ENCODE measurements at regions not wholly inside any gene's neighbourhood (a gene's known extent, or its start where the extent isn't known, plus 50 kb on each side); places are given as distances from the start of the nearest gene placed in this dataset.
"Not testable (repeated sequence)": the region's sequence is repeated elsewhere in the genome, so short reads cannot be mapped to it uniquely, and the experiment has no call there.

DNA sequence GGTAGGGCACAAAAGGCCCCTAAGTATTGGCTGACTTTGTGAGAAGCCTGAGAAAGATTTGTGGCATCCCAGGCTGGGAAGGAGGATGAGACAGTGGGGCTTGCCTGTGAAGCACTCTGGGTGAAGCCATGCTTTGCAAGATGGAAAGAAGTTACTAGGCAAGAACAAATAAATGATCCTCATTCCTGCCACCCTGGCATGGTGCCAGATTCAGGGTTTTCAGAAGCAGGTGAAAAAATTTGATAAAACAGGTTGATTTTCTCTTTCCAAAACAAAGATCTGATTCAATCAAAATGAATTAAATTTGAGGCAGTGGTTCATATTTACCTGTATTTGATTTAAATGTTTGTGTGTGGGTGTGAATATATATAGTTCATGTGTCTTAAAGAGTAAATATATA lies 386.9 kb upstream of the PROX1 start:
- H3K4me1 ChIP-seq: no peaks in the 10 kb centered on the region
- ATAC-seq (no peak), DNase-seq (no peak)
- TF ChIP-seq CTCF (IDR thresholded peaks at IDR 0.05): no peak
- intact Hi-C loops (cut with DNase I): no loop called here
- no peak overlapping the region for H3K4me3 ChIP-seq
- no peaks in the 10 kb centered on the region for H3K9me3 ChIP-seq
- H3K36me3 ChIP-seq: no peaks in the 10 kb centered on the region
- H3K27me3 ChIP-seq: peaks cover 0 to 6% of the 10 kb centered on the region in 2 donors
- no peak overlapping the region for H3K27ac ChIP-seq

GRCh38 chr1:213601705-213602104 lies 386.1 kb upstream of the PROX1 start:
- ATAC-seq; H3K27ac ChIP-seq; H3K4me3 ChIP-seq; H3K4me1 ChIP-seq; DNase-seq; H3K27me3 ChIP-seq; H3K9me3 ChIP-seq; intact Hi-C loops (cut with DNase I); H3K36me3 ChIP-seq: not testable (repeated sequence)

DNA sequence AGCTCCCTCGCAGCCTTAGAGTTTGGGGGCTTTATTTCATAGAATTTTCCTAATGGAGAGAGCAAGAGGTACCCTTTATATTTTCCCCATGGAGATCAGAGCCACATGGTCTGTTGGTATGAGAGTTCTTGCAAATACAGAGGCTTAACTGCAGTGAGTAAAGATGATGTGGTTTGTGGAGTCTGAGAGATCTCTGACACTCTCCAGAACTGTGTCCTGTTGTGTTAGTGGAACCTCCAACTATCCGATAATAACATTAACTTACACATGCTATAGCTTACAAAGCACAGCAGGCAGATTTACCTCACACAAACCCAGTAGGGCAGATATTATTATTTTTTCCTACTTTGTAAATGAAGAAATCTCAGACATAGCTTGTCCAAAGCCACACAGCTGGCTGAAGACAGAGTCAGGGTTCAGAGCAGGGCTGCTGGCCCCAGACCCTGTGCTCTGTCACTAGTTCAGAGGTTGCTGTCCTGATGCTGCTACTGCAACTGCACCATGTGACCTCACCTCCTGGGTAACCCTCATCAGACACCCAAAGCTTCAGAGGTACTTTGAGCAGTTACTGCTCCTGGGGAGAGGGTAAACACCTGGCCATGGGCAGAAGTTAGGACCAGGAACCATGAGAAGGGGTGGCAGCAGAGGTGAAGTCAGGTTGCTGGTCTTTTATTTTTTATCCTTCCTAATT lies 384.8 kb upstream of the PROX1 start:
- no peak for ATAC-seq

GRCh38 chr1:213604477-213604876 lies 383.3 kb upstream of the PROX1 start:
- no peak overlapping the region for H3K27ac ChIP-seq
- H3K36me3 ChIP-seq: no peaks in the 10 kb centered on the region
- no peak for DNase-seq
- no peak for ATAC-seq
- no peak overlapping the region for H3K4me3 ChIP-seq
- H3K27me3 ChIP-seq: peaks cover 0 to 11% of the 10 kb centered on the region in 2 donors
- no peaks in the 10 kb centered on the region for H3K9me3 ChIP-seq
- intact Hi-C loops (cut with DNase I): no loop called here
- H3K4me1 ChIP-seq: no peaks in the 10 kb centered on the region
- TF ChIP-seq CTCF (IDR thresholded peaks at IDR 0.05): no peak

More for the DNA sequence above, 384.8 kb upstream of the PROX1 start:
- Histone ChIP-seq H3K27me3 (peaks cover 0 to 6% of the 10 kb centered on the region in 2 donors), H3K4me1 (no peaks in the 10 kb centered on the region), H3K36me3 (no peaks in the 10 kb centered on the region), H3K4me3 (no peak overlapping the region), H3K9me3 (no peaks in the 10 kb centered on the region), H3K27ac (no peak overlapping the region)
- no peak for TF ChIP-seq CTCF (IDR thresholded peaks at IDR 0.05)
- intact Hi-C loops (cut with DNase I): no loop called here
- DNase-seq: no peak

DNA sequence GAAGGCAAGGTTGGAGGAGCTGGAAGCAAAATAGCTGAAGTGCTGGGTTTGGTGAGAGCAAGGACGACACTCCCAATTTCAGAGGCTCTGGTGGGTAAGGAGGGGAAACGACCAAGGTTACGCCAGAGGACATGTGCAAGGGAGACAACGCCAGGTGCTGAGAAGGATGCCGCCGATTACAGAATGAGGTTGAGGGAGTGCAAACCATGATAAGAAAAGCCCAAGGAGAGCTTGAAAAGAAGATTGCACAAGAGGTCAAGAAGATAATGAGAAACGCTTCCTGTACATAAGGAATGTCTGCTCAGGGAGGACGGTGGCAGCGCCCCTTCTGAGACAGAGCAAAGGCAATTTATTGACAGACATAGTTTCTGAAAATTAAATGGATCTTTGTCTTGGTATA lies 382.0 kb upstream of the PROX1 start:
- H3K27ac ChIP-seq: no peak overlapping the region
- TF ChIP-seq CTCF (IDR thresholded peaks at IDR 0.05): no peak
- ATAC-seq (no peak), DNase-seq (no peak)
- intact Hi-C loops (cut with DNase I): no loop called here
- no peaks in the 10 kb centered on the region for H3K9me3 ChIP-seq
- no peaks in the 10 kb centered on the region for H3K36me3 ChIP-seq
- no peaks in the 10 kb centered on the region for H3K4me1 ChIP-seq
- H3K4me3 ChIP-seq: no peak overlapping the region
- peaks cover 0 to 11% of the 10 kb centered on the region in 2 donors for H3K27me3 ChIP-seq

Data from left lung (tissue), 4 donors.